UCSD-AML1 (cell line): ENCODE measurements at regions not wholly inside any gene's neighbourhood (a gene's known extent, or its start where the extent isn't known, plus 50 kb on each side); places are given as distances from the start of the nearest gene placed in this dataset.
"Not testable (repeated sequence)": the region's sequence is repeated elsewhere in the genome, so short reads cannot be mapped to it uniquely, and the experiment has no call there.

ENCODE experiments used
- DNase-seq: peaks from one replicate; lab custom pipeline; 2025; ENCODE audit not compliant: unreplicated experiment; lab: John Stamatoyannopoulos, UW

DNA sequence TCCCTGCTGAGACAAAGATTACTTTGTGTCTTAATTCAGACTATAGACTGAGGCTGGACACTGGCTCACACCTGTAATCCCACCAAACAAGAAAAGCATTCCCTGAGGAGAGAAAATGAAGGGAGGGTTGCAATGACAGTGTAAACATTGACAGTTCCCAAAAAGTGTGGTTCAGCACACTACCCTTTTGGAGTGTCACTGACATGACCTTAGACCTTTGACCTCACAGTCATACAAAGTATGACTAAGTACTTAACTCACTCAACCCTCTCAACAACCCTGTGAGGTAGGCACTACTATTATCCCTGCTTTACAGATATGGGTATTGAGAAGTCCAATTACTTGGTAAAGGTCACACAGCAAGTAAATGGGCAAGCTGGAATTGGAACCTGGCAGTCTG lies 341.7 kb downstream of the LRRC3B start:
- no peak for DNase-seq

DNA sequence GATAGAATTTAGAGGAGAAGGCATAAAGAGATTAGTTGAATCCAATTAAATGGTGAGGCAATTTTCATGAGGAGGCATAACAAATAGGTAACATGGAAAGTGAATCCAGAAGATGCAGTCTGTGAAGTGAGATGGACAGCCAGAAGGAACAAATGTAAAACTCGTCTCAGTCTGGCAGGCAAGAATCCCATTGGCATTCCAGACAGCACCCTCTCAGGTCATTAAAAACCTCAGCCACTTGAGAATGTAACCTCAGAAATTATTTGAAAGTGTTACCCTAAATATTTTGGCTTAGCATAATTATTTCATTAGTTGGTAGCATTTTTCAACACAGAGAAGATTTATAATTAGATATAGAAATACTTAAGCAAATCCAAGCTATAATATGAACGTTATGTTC lies 342.3 kb downstream of the LRRC3B start:
- DNase-seq, result no peak

DNA sequence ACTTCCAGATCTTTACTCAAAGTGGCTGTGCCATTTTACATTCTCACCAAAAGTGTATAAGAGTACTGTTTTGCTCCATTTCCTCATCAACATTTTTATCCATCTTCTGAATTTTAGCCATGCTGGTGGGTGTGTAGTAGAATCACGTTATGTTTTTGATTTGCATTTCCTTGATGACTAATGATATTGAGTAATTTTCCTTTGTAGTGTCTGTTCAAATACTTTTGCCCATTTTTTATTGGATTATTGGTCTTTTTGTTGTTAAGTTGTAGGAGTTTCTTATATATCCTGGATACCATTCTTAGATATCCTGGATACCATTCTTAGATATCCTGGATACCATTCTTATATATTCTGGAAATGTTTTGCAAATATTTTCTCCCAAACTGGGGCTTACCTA lies 344.9 kb downstream of the LRRC3B start:
- no peak for DNase-seq

GRCh38 chr3:26984416-26985390 lies 362.1 kb downstream of the LRRC3B start:
- DNase-seq, result no peak

GRCh38 chr3:26989037-26989436 lies 366.5 kb downstream of the LRRC3B start:
- DNase-seq, result no peak

GRCh38 chr3:26997226-26997625 lies 372.0 kb downstream of the NEK10 start:
- no peak for DNase-seq

- no peak for DNase-seq
Measured at GRCh38 chr3:27010834-27011233, 358.3 kb downstream of the NEK10 start.

- DNase-seq, result peak; percentile 47
Measured at GRCh38 chr3:27022096-27022761, 347.0 kb downstream of the NEK10 start.

DNA sequence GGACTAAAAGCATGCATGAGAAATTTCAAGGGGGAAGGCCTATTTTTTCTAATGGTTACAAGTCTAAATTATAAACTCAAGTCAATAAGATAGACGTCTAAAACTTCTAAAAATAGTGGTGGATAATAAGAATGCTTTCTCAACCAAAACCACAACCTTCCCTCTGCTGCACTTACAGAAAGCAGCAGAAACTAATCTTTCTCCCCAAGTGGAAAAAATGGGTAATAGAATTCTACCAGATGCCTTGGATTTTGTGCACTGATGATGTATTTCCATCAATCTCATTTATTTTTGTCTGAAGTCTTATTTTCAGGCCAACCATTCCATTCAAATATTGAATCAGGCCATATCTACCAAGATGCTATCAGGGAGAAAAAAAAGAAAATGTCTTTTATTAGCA lies 344.7 kb downstream of the NEK10 start:
- no peak for DNase-seq

DNA sequence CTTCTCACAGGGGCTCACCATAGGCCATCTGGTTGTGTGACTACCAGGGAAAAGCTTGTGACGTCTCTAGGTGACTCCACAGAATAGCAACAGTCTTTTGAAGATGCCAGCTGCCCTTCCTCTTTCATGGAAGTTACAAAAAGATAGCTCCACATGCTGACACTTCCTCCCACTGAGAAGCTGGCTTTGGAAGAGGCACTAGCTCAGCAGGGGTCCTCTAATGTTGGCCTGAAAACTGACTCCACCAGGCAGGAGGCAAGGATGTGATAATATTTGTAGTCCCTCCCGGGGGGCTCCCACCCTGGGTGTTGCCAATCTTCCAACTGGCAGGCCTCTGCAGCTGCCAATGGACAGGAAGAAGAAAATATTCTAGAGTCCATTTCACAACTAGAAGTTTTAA lies 343.5 kb downstream of the NEK10 start:
- DNase-seq, result peak; percentile 12

DNA sequence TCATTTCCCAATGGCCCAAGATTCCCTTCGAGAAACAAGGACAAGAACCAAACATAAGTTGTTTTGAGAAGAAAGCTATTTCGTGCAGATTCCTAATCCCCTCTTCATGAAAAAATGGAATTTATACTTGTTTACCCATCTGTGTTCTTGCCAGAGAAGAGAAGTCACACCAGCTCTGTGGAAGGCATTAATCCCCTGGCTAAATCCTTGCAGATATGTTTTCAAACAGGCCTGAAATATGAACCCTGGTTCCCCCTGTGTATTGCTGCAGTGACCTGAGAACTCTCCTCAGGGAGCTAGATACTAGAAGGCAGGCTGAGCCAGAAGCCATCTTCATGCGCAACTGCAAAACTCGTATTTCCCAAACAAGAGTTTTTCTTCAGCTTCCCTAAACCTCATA lies 337.7 kb downstream of the NEK10 start:
- no peak for DNase-seq

- DNase-seq, result no peak
Measured at GRCh38 chr3:27034255-27034654, 334.9 kb downstream of the NEK10 start.

DNA sequence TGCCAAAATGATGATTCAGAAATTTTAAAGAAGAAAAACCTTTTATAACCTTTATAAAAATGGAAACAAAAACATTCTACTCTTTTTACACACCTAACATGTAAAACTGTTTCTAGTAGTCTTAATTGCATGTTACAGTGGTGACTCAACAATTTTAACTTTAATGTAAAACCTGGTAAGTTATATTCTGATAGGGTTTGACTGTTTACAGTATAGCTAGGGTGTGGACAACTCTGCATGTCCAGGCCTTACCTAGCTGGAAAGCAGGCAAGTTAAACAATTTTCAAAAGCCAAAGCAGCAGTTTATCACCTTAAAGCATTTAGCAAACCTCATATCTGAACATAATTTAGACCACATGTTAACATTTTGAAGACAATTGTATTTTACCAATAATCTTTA lies 328.5 kb downstream of the NEK10 start:
- DNase-seq, result no peak

DNA sequence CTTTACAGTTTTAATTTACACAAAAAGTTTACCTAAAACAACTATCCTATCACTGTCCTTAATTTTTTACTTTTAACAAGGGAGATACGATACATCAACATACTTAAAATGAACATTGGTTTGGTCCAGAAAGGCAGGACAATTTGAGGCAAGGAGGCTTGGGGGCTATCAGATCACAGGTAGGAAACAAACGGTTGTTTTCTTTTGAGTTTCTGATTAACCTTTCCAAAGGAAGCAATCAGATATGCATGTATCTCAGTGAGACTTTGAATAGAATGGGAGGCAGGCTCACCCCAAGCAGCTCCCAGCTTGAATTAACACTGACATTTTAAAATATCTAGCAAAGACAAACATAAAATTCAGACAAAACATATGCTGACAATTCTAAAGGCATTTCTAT lies 326.6 kb downstream of the NEK10 start:
- not testable (repeated sequence) for DNase-seq

- no peak for DNase-seq
Measured at GRCh38 chr3:27043328-27043955, 325.7 kb downstream of the NEK10 start.

GRCh38 chr3:27044931-27045481 lies 324.2 kb downstream of the NEK10 start:
- no peak for DNase-seq

DNA sequence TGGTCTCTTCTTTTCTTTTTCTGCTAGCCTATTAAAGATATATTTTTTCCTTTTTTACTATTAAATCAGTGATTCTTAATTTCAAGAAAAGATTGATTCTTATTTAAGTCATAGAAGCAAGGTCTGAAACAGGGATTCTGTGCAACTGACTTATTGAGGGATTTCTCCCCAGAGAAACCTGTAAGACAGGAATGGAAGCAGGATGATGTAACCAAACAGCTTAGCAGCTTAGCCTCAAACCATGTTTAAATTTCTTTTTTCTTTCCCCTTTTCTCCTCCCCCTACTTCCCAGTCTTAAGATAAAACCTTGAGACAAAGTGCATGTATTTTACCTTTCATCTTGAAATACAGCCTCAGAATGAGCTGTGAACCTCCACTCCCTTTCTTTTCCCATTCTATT lies 322.8 kb downstream of the NEK10 start:
- no peak for DNase-seq

DNA sequence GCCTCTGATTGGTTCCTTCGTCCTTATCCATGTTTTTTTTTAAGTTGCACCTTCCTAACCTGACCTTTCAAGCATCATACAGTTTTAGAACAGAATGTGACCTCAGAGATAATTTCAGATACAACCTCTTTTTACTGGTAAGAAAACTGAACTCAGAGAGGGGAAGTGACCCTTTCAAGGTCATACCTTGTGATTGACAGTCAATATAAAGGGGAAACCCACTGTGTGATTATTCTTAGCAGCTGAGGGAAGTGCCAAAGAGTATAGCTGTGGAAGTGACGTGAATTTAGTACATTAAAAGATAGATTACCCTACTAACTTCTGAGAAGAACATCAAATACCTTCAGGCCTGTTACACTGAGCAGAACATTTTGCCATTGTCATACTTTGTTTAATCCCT lies 319.4 kb downstream of the NEK10 start:
- DNase-seq, result no peak

GRCh38 chr3:27051527-27051926 lies 317.7 kb downstream of the NEK10 start:
- DNase-seq, result not testable (repeated sequence)

- DNase-seq, result no peak
Measured at GRCh38 chr3:27056326-27056725, 312.9 kb downstream of the NEK10 start.

DNA sequence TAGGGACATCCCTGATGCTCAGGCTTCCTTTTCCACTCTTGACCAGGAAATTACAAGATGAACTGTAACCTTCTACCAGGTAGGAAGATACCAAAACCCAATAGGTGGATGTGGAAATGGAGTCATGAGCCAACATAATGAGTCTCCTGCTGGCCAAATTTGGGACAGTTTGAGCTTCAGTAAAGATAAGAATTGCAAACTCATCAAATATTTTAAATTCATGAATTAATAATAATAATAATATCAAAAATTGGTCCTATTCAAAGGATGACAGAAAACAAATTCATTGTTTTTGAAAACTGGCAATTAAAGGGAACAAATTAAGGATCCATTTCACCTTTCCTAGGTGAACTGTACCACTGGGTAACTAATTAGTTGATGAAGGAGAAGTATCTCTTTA lies 309.7 kb downstream of the NEK10 start:
- no peak for DNase-seq
